Activated CD8-positive, alpha-beta memory T cell treated with anti-CD3 and anti-CD28 coated beads, Interleukin-2, amount 50 U/mL, for 4 hours (primary cell): ENCODE measurements at regions not wholly inside any gene's neighbourhood (a gene's known extent, or its start where the extent isn't known, plus 50 kb on each side); places are given as distances from the start of the nearest gene placed in this dataset.

Source experiments
- DNase-seq: peaks from one replicate; pipeline ENCODE4 v3.0.0-alpha.2; 2020

- DNase-seq, result no peak
These were observed 128.1 kb upstream of the BOD1 start for GRCh38 chr5:173744551-173744950.

DNA sequence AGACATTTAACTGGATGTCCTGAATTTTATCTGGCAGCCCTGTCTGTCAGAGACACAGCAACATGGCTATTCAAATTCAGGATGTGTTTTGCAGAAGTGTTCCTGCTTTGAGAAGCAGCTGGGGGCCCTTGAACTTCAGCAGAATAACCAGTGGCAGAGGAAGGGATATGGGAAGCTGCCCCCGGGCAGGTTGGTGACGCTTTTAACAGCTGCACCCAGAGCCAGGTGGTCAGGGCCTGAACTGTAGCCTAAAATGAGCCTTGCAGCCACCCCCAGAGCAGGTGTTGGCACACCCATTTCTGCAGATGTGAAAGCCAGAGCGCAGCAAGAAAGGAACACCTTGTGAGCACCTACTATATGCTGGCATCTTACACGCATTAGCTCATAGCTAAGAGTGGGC lies 128.7 kb upstream of the BOD1 start:
- no peak for DNase-seq

DNA sequence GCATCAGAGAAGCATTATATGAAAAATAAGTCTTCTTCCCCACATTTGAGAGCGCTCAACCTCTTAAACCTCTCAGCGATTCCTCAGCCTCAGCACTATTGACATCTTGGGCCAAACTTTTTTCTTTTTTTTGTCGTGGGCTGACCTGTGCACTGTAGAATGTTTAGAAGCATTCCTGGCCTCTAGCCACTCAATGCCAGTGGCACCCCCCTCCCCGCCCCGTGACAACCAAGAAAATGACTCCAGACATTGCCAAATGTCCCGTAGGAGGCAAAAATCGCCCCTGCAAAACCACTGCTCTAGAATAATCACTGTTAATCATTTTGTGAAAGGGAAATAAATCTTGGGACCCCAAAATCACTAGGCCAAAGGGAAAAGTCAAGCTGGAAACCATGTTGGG lies 129.1 kb upstream of the BOD1 start:
- no peak for DNase-seq

DNA sequence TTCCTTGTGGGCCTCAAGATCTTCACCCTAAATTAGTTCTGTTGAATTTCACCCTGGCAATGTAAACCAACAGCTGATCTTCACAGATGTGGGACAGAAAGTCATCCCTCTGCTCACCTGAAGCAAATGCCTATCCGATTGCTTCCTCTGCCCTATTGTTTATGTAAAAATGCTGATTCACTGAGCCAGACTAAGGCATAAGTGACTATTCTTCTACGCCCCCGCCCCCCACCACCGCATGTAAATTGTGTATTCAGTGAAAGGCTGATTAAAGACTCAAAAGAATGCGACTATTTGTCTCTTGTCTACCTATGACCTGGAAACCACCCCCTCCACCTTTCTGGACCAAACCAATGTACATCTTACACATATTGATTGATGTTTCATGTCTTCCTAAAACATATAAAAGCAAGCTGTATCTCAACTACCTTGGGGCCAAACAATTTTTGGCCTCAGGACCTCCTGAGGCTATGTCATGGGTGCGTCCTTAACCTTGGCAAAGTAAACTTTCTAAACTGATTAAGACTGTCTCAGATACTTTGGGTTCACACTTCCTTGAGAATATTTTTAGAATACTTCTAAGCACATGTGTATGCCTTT lies 129.7 kb upstream of the BOD1 start:
- no peak for DNase-seq

DNA sequence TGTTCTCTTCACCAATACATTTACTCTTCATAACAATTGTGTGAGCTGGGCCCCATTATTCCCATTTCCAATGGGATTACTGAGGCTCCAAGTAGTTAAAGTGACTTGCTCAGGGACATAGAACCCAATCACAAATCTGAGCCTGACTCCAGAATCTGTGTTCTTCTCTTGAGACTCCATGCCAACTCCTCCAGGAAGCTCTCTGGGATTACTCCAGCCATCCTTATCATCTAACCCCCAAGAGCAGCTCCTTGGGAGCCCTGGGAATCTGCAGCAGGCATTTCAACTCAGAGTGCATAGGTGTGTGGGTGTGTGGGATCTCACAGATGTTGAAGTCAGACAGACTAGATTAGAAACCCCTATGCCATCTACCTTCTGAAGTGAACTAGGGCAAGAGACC lies 131.4 kb upstream of the BOD1 start:
- DNase-seq, result no peak

- no peak for DNase-seq
These were observed 134.3 kb upstream of the BOD1 start for GRCh38 chr5:173750538-173751265.

GRCh38 chr5:173751266-173751600 lies 134.8 kb upstream of the BOD1 start:
- no peak for DNase-seq

GRCh38 chr5:173752653-173753052 lies 135.5 kb upstream of the CPEB4 start:
- DNase-seq, result no peak

DNA sequence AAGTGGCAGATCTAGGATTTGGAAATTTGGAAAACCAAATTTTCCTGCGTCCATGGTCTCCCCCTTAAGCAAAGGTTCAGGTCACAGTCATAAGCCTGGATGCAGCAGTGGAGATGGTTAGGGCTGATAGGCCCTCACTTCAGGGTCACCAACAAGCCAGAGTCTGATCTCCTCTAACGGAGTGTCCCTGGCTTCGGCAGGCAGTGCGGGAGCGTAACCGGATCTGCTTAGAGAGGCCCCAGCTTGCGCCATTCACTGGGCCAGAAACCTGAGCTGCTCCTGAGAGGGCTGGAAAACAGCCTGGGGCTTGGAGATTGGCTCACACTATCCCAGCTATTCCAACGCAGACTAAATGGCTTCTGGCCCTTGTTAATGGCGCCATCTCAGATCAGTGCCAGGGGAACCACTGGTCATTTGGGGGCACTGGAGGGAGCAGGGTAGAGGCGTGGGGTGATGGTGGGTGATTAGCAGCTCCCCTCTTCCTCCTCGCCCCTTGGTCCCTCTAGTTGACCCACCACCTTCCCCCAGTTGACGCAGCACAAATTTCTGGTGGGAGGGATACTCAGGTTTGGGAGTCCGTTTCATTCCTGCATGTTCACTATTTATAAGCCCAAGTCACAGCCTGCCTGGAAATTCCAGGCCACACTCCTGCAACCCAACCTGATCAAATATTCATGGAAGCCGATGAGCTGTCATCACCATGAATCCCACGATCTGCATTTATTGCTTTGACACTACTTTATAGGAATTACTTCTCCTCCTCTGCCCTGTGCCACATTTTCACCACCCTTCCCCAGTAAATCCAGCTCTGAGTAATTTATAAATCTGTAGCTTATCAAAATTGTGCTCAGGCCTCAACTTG lies 134.6 kb upstream of the CPEB4 start:
- no peak for DNase-seq

- no peak for DNase-seq
These were observed 132.8 kb upstream of the CPEB4 start for GRCh38 chr5:173755319-173755718.

DNA sequence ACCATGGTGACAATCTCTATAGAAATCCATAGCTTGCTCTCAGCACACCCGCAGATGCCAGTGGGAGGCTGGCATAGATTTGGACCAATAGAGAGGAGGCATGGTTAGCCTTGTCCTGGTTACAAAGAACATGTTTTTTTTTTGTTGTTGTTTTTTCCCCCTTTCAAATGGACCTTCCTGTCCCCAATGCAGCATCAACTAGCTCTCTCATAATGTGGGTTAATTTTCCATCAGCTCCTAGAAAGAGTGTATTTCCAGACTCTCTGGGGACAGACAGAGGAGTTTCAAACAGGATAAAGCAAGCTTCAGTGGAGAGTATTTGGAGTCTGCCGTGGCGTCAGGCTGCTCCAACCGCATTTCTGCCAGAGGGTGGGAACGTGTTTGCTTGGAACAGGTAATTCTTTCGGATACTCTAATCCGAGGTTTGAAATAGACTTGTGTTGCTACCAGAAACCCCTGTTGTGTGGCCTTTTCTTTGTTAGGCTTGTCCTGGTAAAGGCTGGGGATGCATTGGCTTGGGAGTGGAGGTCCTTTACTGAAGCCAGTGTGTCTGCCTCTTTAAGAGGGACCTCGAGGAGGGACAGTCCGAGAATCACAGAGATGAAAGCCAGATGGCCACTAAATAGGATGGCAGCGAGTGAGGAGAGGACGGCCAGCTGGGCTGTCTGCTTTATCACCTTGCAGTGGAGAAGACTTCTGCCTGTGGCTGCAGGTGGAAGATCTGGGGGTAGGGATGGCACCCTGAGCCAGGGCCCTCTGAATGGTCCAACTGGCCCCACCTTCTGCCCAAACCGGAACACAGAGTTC lies 130.5 kb upstream of the CPEB4 start:
- DNase-seq, result no peak

GRCh38 chr5:173758676-173759075 lies 129.5 kb upstream of the CPEB4 start:
- no peak for DNase-seq

- DNase-seq, result no peak
These were observed 128.5 kb upstream of the CPEB4 start for GRCh38 chr5:173759691-173760090.

- DNase-seq, result no peak
These were observed 127.5 kb upstream of the CPEB4 start for GRCh38 chr5:173760461-173761177.

GRCh38 chr5:173761178-173761513 lies 127.0 kb upstream of the CPEB4 start:
- DNase-seq, result no peak

DNA sequence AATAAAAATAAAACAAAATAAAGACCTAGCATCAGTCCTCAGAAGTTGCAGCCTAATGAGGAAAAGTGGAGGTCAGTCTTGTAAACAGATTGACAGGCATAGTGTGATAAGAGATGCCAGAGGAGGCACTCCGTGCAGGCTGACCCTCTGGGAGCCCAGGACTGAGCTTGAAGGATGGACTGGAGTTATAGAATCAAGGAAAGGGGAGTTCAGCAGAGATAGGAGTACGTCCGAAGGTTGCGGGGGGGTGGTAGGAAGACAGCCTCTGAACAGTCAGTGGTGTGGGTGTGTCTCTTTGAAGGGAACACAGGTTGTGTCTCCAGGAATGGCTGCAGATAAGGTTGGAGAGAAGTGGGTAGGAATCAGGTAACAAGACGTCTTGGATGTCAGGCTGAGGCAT lies 126.1 kb upstream of the CPEB4 start:
- no peak for DNase-seq

GRCh38 chr5:173762930-173763329 lies 125.2 kb upstream of the CPEB4 start:
- DNase-seq, result no peak

DNA sequence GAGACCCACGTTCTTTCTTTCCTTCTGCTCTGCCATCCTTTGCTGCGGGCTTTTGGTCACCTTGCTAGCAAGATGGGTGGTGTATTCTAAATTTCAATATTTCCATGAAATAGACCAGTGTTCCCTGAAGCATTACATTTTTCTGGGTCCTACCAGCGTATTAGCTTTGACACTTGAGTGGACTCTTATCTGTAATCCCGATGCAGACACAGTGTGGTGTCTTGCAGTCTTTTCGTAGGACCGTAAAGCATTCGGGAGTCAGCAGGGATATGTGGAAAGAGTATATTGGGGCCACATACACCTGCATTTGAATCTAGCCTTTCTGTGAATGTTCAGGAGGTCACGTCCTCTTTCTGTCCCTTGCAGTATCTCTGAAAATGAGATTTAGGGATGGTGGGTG lies 124.7 kb upstream of the CPEB4 start:
- no peak for DNase-seq

- DNase-seq, result no peak
These were observed 123.7 kb upstream of the CPEB4 start for GRCh38 chr5:173764332-173765028.

DNA sequence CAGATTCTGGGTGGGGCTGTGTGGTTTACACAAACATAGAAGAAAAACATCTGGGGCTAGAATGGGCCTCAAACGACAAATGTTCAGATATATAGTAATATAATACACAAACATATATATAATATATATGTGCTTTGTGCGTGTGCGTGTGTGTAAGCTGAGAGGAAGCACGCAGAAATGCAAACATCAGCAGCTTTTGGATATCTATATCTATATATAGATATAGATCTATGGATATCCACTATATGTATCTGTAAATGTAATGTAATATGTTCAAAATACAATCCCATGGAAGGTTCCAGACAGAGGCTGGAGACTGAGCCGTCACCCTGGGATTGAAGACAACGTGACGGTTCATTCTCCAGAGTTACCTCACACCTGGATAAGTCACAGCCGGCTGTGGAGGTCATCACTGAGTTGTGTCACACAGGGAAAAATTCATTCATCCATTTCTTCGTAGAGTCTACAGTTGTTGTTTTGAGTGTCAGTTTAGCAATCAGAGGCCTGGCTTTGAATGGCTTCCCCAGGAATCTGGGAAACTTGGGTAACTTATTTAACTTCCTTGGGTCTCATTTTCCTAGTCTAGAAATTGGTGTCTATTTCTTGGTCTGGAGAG lies 123.0 kb upstream of the CPEB4 start:
- DNase-seq, result no peak

DNA sequence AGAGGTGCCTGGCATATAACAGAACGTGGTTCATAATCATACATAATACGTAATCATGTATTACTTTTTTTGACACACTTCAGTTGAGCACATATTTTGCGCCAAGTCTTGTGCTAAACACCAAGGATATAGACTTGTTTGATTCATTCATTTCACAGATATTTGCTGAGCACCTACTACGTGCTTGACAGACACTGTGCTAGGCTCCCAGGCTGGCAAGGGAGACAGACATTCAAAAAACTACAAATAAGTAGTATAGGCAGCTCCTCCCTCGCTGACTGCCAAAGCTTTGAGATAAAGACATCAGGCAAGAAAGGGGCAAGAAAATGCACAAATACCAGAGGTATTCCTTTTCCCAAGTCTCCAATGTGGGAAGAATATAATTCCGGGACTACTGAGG lies 122.5 kb upstream of the CPEB4 start:
- DNase-seq, result no peak
